ENCODE measurements at regions not wholly inside any gene's neighbourhood (a gene's known extent, or its start where the extent isn't known, plus 50 kb on each side); places are given as distances from the start of the nearest gene placed in this dataset.
A peak's percentile ranks its signal among the peaks of the same experiment; 100 is the strongest.
"Not testable (repeated sequence)": the region's sequence is repeated elsewhere in the genome, so short reads cannot be mapped to it uniquely, and the experiment has no call there.

DNA sequence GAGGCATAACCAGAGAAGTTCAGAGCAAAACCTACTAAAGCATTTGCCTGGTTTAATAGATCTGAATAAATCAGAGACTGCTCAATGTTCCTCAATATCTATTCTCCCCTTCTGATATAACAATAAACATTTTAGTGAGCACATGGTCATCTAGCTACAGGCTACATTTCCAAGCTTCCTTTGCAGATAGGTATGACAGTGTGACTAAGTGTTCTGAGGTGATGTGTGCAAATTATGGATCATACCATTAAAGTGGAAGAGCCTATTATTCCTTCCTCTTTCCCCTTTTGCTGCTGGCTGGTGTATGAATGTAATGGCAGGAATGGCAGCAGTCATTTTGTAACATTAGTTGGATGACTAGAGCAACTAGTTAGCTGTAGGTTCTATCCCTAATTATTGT lies 285.8 kb upstream of the RASA1 start:
- no peak for DNase-seq

DNA sequence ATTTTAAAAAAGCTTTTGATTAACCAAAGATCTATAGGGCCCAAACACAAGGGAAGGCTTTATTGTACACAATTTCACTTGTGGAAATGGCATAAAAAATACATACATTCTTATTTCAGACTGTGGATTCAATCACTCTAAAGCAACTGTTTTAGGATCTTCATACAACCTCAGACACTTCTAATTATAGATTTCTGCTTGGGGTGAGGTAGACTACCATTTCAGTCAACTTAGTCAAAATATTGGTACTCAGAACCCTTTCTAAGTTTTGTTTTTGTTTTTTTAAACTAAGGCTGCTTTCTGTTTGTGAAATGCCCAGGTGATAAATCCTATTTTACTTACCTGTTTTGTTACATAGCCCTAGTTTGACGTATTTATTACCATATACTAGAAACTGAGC lies 284.5 kb upstream of the RASA1 start:
- DNase-seq = no peak

DNA sequence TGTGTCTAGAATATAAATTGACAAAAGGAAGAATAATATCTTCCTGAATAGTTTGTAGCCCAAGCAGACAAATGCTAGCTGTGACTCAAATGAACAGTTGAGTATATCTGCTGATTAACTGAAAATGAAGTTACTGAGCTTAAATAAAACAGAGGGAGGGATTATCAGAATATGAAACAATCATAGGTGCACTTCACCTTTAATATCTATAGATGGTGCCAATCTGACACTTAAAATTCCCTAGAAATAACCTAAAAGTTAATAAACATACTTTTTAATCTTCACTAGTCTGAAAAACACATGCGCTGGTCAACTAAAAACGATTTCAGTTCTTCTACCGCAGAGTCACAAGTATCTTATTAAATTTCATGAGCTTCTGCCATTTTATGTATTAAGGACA lies 280.8 kb upstream of the RASA1 start:
- DNase-seq = no peak

- no peak for DNase-seq
Measured at GRCh38 chr5:86997516-86997915, 270.2 kb upstream of the RASA1 start.

GRCh38 chr5:86999951-87000350 lies 267.7 kb upstream of the RASA1 start:
- no peak for DNase-seq

DNA sequence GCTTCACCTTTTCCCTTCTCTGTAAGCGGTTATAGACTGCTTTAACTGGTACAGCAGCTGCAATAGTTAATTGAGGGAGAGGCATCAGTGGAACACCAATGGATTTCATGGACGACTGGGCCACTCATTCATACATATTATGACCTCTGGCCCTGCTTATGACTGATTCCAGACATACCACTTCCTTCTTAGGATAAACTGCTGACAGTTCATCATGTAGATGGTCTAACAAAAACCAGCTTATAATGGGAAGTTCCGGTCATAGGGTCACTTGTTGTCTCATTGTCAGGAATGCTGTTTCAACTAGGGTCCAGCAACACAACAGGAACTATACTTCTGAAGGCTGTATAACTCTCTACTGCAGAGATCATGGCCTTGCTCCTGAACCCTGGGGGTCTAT lies 265.2 kb upstream of the RASA1 start:
- no peak for DNase-seq

DNA sequence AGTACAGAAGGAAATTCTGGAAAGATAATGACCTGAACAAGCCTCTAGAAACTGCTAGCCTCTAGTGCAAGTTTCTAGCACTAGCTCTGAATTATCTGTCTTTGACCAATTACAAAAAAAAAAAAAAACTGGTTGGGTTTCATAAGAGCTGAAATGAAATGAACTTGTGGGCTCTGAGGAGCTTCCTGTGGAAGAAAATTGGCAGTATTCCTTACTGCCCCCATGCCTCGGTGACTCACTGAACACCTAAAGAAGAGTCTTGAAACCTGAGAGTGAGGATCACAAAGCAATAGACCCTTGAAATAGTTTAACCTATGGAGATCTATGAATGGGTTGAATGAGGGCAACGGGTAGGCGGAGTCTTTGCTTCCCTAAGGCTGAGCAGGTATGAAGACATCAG lies 263.6 kb upstream of the RASA1 start:
- no peak for DNase-seq

GRCh38 chr5:87007737-87008136 lies 259.9 kb upstream of the RASA1 start:
- no peak for DNase-seq

GRCh38 chr5:87008751-87009560 lies 258.7 kb upstream of the RASA1 start:
- DNase-seq = no peak

GRCh38 chr5:87010736-87011135 lies 256.9 kb upstream of the RASA1 start:
- DNase-seq = no peak

DNA sequence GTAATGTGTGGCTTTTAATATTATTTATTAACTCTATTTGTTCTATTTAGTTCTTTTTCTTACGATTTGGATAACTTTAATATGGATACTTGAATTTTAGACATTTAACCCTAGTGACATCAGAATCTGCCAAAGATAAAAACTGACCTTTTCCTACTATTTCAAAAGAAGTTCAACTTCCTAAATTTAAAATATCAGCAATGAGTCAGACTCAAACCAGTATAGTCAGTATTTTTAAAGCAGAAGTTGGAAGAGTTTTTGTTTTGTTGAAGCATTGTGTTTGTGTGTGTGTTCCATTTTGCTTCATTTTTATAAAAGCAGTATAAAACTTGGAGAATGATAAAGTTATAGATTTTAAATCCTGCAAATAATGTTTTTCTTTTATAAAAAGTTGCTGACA lies 251.8 kb upstream of the RASA1 start:
- DNase-seq = no peak

- peak in 1 of 2 donors; percentile 7 for DNase-seq
Measured at GRCh38 chr5:87020099-87020934, 247.4 kb upstream of the RASA1 start.

DNA sequence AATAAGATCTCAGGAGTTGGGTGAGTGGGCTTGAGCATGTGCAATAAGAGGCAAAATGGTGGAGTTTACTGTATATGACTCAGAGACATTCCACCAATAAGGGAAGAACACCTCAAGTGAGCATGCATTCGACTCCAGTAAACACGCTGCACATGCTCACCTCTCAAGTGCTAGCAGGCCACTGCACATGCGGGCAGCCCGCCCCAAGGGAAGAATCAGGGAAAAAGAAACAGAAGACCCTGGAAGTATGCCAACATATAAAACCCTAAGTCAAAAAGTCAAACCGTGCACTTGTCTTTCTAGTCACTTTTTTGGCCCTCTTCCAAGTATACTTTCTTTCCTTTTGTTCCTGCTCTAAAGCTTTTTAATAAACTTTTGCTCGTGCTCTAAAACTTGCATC lies 245.3 kb upstream of the RASA1 start:
- no peak for DNase-seq

DNA sequence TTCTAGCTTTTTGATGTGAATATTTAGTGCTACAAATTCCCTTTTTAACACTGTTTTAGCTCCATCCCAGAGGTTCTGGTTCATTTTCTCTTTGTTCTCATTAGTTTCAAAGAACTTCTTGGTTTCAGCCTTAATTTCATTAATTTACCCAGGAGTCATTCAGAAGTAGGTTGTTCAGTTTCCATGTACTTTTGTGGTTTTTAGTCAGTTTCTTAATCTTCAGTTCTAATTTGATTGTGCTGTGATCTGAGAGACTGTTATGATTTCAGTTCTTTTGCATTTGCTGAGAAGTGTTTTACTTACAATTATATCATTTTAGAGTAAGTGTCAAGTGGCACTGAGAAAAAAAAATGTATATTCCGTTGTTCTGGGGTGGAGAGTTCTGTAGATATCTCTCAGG lies 240.1 kb upstream of the RASA1 start:
- DNase-seq = no peak

DNA sequence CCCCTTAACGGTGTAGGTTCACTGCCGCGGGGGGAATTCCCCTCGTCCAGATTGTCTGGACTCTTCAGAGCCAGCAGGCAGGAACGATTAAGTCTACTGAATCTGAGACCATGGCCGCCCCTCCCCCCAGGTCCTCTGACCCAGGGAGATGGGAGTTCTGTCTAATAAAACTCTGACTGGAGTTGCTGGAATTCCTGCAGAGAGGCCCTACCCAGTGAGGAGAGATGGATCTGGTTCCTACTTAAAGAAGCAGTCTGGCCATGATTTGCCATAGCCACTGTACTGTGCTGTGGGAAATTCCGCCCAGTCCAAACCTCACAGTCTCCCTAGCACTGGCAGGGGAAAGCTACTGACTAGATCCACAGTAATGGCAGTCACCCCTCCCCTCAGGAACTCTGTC lies 237.7 kb upstream of the RASA1 start:
- no peak for DNase-seq

DNA sequence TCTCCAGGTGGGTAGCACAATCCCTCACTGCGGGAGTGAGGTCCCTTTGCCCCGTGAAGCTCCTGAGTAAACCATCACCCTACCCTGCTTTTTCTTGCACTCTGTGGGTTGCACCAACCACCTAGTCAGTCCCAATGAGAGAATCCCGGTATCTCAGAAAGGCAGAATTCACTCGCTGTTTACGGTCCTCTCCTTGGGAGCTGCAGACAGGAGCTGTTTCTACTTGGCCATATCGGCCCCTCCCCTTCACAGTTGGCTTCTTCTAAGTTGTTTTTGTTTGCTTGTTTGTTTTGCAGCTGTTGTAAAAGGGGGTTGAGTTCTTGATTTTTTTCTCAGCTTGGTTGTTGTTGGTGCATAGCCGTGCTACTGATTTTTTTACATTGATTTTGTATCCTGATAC lies 237.0 kb upstream of the RASA1 start:
- DNase-seq = no peak

GRCh38 chr5:87034557-87034956 lies 233.1 kb upstream of the RASA1 start:
- no peak for DNase-seq

- no peak for DNase-seq
Measured at GRCh38 chr5:87042554-87042953, 225.1 kb upstream of the RASA1 start.

- DNase-seq = no peak
Measured at GRCh38 chr5:87048156-87048555, 219.5 kb upstream of the RASA1 start.

DNA sequence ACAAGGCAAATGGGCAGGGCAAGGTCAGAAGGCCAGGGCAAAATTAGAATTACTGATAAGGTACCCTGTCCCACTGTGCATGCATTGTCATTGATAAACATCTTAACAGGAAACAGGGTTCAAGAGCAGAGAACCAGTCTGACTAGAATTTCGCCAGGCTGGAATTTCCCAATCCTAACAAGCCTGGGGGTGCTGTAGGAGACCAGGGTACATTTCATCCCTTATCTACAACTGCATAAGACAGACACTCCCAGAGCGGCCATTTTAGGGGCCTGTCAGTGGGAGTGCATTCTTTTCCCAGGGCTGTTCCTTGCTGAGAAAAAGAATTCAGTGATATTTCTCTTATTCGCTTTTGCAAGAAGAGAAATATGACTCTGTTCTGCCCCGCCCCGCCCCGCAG lies 218.7 kb upstream of the RASA1 start:
- DNase-seq = not testable (repeated sequence)

DNA sequence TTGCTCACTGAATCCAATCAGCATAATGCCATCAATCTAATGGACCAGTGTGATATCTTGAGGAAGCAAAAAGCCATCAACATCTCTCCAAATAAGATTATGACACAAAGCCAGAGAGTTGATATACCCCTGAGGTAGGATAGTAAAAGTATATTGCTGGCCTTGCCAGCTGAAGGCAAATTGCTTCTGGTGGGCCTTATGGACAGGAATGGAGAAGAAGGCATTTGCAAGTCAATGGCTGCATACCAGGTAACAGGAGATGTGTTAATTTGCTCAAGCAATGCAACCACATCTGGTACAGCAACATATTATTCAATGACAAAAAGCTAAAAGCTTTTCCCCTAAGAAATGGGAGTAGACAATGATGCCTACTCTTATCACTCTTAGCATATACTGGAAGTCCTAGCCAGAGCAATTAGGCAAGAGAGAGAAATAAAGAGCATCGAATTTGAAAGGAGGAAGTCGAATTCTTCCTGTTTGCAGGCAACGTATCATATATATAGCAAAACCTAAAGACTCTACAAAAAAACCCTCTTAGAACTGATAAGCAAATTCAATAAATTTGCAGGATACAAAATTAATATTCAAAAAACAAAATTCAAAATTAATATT lies 216.1 kb upstream of the RASA1 start:
- DNase-seq = no peak

GRCh38 chr5:87053146-87053545 lies 214.5 kb upstream of the RASA1 start:
- DNase-seq = no peak

DNA sequence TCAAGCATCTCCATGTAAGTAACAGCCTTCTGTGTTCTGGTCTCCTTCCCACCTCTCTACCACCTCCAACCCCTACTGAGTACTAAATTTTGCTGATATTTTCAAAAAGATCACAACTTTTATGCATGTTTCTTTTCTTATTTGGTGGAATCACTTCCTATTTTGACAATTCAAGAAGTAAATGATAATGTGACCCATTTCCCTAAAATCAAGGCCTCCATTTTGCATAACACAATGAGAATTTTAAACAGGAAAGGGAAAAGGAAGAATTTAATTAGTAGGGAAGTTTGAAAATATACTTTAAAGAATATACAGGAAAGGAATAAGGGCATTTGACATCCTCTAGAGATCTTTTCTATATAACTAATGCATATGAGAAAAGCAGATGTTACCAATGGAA lies 212.9 kb upstream of the RASA1 start:
- no peak for DNase-seq

GRCh38 chr5:87061046-87061445 lies 206.6 kb upstream of the RASA1 start:
- DNase-seq = no peak

Data from stimulated activated CD4-positive, alpha-beta T cell treated with anti-CD3 and anti-CD28 coated beads, Interleukin-2, amount 100 ng/mL, for 48 hours (primary cell).